ENCODE measurements at regions not wholly inside any gene's neighbourhood (a gene's known extent, or its start where the extent isn't known, plus 50 kb on each side); places are given as distances from the start of the nearest gene placed in this dataset.
"Not testable (repeated sequence)": the region's sequence is repeated elsewhere in the genome, so short reads cannot be mapped to it uniquely, and the experiment has no call there.

DNA sequence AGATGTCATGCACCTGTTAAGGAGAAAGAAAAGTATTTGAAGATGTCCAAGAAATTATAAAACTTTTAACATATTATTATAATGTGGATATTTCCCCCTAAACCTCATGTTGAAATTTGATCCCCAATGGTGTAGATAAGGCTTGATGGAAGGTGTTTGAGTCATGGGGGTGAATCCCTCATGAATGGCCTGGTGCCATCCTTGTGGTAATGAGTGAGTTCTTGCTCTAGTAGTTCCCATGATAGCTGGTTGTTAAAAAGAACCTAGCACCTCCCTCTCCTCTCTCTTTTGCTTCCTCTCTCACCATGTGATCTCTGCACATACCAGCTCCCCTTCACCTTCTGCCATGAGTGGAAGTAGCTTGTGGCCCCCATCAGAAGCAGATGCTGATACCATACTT, 176.6 kb upstream of the NR3C2 start:
- Histone ChIP-seq H3K4me2 (no peak overlapping the region), H3K9me3 (no peaks in the 10 kb centered on the region), H3K4me3 (no peak overlapping the region), H3K4me1 (no peaks in the 10 kb centered on the region), H3K27ac (no peak overlapping the region)
- ChIA-PET POLR2A (no interaction called here), CTCF (no interaction called here)
- TF ChIP-seq PBX3 (IDR thresholded peaks at IDR 0.05) (no peak), POLR2A (IDR thresholded peaks at IDR 0.05; ENCODE audit: low read length) (no peak), EP300 (IDR thresholded peaks at IDR 0.05) (no peak), CTCF (IDR thresholded peaks at IDR 0.05) (no peak), TFCP2L1 (CRISPR knock-in tag; IDR thresholded peaks at IDR 0.05) (no peak), KDM5A (IDR thresholded peaks at IDR 0.05) (no peak), HOXB5 (CRISPR knock-in tag; IDR thresholded peaks at IDR 0.05) (no peak), JUNB (IDR thresholded peaks at IDR 0.05) (no peak), GATA3 (IDR thresholded peaks at IDR 0.05; ENCODE audit: borderline replicate concordance) (no peak), HOXA7 (CRISPR knock-in tag; IDR thresholded peaks at IDR 0.05) (no peak)
- DNase-seq (ENCODE audit: low read depth in 1 of 2, low spot score in 1 of 2) = no peak
- ATAC-seq = no peak
- no peak for FAIRE-seq

- DNase-seq (ENCODE audit: low read depth in 1 of 2, low spot score in 1 of 2) (no peak), ATAC-seq (no peak), FAIRE-seq (no peak)
- POLR2A ChIA-PET = no interaction called here
- TF ChIP-seq, protein P1, sequence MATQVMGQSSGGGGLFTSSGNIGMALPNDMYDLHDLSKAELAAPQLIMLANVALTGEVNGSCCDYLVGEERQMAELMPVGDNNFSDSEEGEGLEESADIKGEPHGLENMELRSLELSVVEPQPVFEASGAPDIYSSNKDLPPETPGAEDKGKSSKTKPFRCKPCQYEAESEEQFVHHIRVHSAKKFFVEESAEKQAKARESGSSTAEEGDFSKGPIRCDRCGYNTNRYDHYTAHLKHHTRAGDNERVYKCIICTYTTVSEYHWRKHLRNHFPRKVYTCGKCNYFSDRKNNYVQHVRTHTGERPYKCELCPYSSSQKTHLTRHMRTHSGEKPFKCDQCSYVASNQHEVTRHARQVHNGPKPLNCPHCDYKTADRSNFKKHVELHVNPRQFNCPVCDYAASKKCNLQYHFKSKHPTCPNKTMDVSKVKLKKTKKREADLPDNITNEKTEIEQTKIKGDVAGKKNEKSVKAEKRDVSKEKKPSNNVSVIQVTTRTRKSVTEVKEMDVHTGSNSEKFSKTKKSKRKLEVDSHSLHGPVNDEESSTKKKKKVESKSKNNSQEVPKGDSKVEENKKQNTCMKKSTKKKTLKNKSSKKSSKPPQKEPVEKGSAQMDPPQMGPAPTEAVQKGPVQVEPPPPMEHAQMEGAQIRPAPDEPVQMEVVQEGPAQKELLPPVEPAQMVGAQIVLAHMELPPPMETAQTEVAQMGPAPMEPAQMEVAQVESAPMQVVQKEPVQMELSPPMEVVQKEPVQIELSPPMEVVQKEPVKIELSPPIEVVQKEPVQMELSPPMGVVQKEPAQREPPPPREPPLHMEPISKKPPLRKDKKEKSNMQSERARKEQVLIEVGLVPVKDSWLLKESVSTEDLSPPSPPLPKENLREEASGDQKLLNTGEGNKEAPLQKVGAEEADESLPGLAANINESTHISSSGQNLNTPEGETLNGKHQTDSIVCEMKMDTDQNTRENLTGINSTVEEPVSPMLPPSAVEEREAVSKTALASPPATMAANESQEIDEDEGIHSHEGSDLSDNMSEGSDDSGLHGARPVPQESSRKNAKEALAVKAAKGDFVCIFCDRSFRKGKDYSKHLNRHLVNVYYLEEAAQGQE (IDR thresholded peaks at IDR 0.05) = no peak
- no peak for TF ChIP-seq NR3C1 (IDR thresholded peaks at IDR 0.05)
- no peak for TF ChIP-seq FOXS1 (CRISPR knock-in tag; IDR thresholded peaks at IDR 0.05)
- TF ChIP-seq POLR2AphosphoS2 (conservative IDR thresholded peaks at IDR 0.05; ENCODE audit: low read length) = no peak
- TF ChIP-seq EP300 (IDR thresholded peaks at IDR 0.05) = no peak
- TF ChIP-seq GATA3 (IDR thresholded peaks at IDR 0.05; ENCODE audit: borderline replicate concordance) = no peak
- TF ChIP-seq PHF8 (IDR thresholded peaks at IDR 0.05; ENCODE audit: borderline replicate concordance, low read depth) = no peak
- no peak for TF ChIP-seq SREBF2 (IDR thresholded peaks at IDR 0.05)
- TF ChIP-seq NFE2L2 (conservative IDR thresholded peaks at IDR 0.05; ENCODE audit: low read length) = no peak
- no peak for TF ChIP-seq MYC (IDR thresholded peaks at IDR 0.05; ENCODE audit: borderline replicate concordance, low read length)
- TF ChIP-seq ZNF302 (CRISPR knock-in tag; IDR thresholded peaks at IDR 0.05) = no peak
- no peak for TF ChIP-seq JUN (IDR thresholded peaks at IDR 0.05)
- no peak for TF ChIP-seq ZC3H11A (IDR thresholded peaks at IDR 0.05)
- TF ChIP-seq HEYL (CRISPR knock-in tag; IDR thresholded peaks at IDR 0.05) = no peak
- no peak for TF ChIP-seq TP53 (CRISPR knock-in tag; IDR thresholded peaks at IDR 0.05)
- WGBS (ENCODE audit: missing lambda C conversion rate) = 30% methylated on average over 4 of the region's 4 CpGs
- H3K9me3 ChIP-seq = no peaks in the 10 kb centered on the region
- CTCF ChIA-PET = no interaction called here
- H3K4me3 ChIP-seq = no peak overlapping the region
- no peak overlapping the region for H3K4me2 ChIP-seq
- no peak overlapping the region for H3K27ac ChIP-seq
- no peaks in the 10 kb centered on the region for H3K4me1 ChIP-seq
These were observed 166.8 kb upstream of the NR3C2 start for GRCh38 chr4:148608968-148609367.

DNA sequence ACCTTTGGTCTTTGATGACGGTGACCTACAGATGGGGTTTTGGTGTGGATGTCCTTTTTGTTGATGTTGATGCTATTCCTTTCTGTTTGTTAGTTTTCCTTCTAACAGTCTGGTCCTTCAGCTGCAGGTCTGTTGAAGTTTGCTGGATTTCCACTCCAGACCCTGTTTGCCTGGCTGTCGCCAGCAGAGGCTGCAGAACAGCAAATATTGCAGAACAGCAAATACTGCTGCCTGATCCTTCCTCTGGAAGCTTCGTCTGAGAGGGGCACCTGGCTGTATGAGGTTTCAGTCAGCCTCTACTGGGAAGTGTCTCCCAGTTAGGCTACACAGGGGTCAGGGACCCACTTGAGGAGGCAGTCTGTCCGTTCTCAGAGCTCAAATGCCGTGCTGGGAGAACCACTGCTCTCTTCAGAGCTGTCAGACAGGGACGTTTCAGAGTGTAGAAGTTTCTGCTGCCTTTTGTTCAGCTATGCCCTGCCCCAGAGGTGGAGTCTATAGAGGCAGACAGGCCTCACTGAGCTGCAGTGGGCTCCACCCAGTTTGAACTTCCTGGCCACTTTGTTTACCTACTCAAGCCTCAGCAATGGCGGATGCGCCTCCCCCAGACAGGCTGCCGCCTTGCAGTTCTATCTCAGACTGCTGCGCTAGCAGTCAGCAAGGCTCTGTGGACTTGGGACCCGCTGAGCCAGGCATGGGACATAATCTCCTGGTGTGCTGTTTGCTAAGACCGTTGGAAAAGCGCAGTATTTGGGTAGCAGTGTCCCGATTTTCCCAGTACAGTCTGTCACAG, 156.4 kb upstream of the NR3C2 start:
- DNase-seq (ENCODE audit: low read depth in 1 of 2, low spot score in 1 of 2) = peak in 1 of 2 experiments; percentile 1
- ATAC-seq, H3K4me3 ChIP-seq, H3K9me3 ChIP-seq, H3K27ac ChIP-seq, FAIRE-seq, POLR2A ChIA-PET, H3K4me1 ChIP-seq, H3K4me2 ChIP-seq, CTCF ChIA-PET: not testable (repeated sequence)
- WGBS (ENCODE audit: missing lambda C conversion rate) = 11% methylated on average over 7 of the region's 14 CpGs
